IMR-90 (cell line): ENCODE measurements at regions not wholly inside any gene's neighbourhood (a gene's known extent, or its start where the extent isn't known, plus 50 kb on each side); places are given as distances from the start of the nearest gene placed in this dataset.

Source experiments
- ATAC-seq: fragments of 200-7000 bp; cut with Tn5 transposase; 2 replicates; pipeline ENCODE4 v1.9.1; 2020; ENCODE audit warnings: low read depth, mild to moderate bottlenecking, moderate library complexity
- BruUV-seq: library from RNA; stranded (reverse); fragments of 400-500 nt; replicated peaks from 2 replicates; lab custom pipeline; 2021; lab: Mats Ljungman, UMichigan
- CTCF ChIA-PET: fragments of 300-600 bp; formaldehyde crosslinking; extraction: SDS; loops from one replicate; lab custom pipeline; 2021; ENCODE audit warnings: antibody characterized with exemption; lab: Yijun Ruan, JAX
- POLR2A ChIA-PET: fragments of 300-600 bp; sonication (Branson Sonifier 250); formaldehyde crosslinking; loops from one replicate; lab custom pipeline; 2022; ENCODE audit warnings: antibody characterized with exemption; ENCODE audit not compliant: unreplicated experiment; lab: Charles Lee
- DNase-seq: peaks from one replicate; pipeline ENCODE4 v3.0.0; 2013
- H2AFZ ChIP-seq: replicated peaks from 2 replicates; pipeline ENCODE3; 2013; ENCODE audit warnings: low read length, mild to moderate bottlenecking; ENCODE audit not compliant: poor library complexity
- H2AK5ac ChIP-seq: 2 replicates; pipeline ENCODE4 v1.6.1; 2013; ENCODE audit warnings: low read depth, low read length, inconsistent platforms
- H2AK9ac ChIP-seq: replicated peaks from 2 replicates; pipeline ENCODE3; 2013; ENCODE audit warnings: mild to moderate bottlenecking, low read depth, low read length, moderate library complexity; ENCODE audit not compliant: poor library complexity
- H2BK120ac ChIP-seq: 2 replicates; pipeline ENCODE4 v1.6.1; 2013; ENCODE audit warnings: low read depth, low read length, inconsistent platforms
- H2BK15ac ChIP-seq: 3 replicates; pipeline ENCODE4 v1.6.1; 2013; ENCODE audit warnings: low read depth, low read length, inconsistent platforms
- H2BK20ac ChIP-seq: 2 replicates; pipeline ENCODE4 v1.6.1; 2013; ENCODE audit warnings: low read depth, mild to moderate bottlenecking, inconsistent platforms, low read length, moderate library complexity
- H2BK5ac ChIP-seq: 2 replicates; pipeline ENCODE4 v1.6.1; 2013; ENCODE audit warnings: mild to moderate bottlenecking, low read depth, low read length, inconsistent platforms; ENCODE audit not compliant: poor library complexity, severe bottlenecking
- H3K14ac ChIP-seq: replicated peaks from 2 replicates; pipeline ENCODE4 v1.6.1; 2013; ENCODE audit warnings: low read depth, low read length, inconsistent platforms
- H3K18ac ChIP-seq: 2 replicates; pipeline ENCODE4 v1.6.1; 2013; ENCODE audit warnings: low read depth, low read length, control low read depth
- H3K23ac ChIP-seq: 2 replicates; pipeline ENCODE4 v1.6.1; 2013; ENCODE audit warnings: low read depth, low read length, inconsistent platforms
- H3K27ac ChIP-seq: 2 replicates; pipeline ENCODE4 v1.5.1; 2013; ENCODE audit warnings: mild to moderate bottlenecking, control low read depth, low read length; ENCODE audit not compliant: insufficient read depth
- H3K27me3 ChIP-seq: 2 replicates; pipeline ENCODE4 v1.6.1; 2013; ENCODE audit warnings: low read length; ENCODE audit not compliant: control insufficient read depth, insufficient read depth
- H3K36me3 ChIP-seq: 2 replicates; pipeline ENCODE4 v1.6.1; 2013; ENCODE audit warnings: low read length, mixed read lengths; ENCODE audit not compliant: control insufficient read depth, insufficient read depth
- H3K4ac ChIP-seq: 2 replicates; pipeline ENCODE4 v1.6.1; 2013; ENCODE audit warnings: low read depth, low read length, inconsistent platforms
- H3K4me1 ChIP-seq: 2 replicates; pipeline ENCODE4 v1.6.1; 2013; ENCODE audit warnings: low read length, mixed read lengths; ENCODE audit not compliant: control insufficient read depth, insufficient read depth
- H3K4me2 ChIP-seq: 2 replicates; pipeline ENCODE4 v1.6.1; 2013; ENCODE audit warnings: low read depth, mild to moderate bottlenecking, control low read depth, low read length, moderate library complexity
- H3K4me3 ChIP-seq: 2 replicates; pipeline ENCODE4 v1.5.1; 2013; ENCODE audit warnings: low read depth, mild to moderate bottlenecking, control low read depth, low read length, moderate library complexity; ENCODE audit not compliant: insufficient read depth
- H3K56ac ChIP-seq: 2 replicates; pipeline ENCODE4 v1.6.1; 2013; ENCODE audit warnings: low read length, inconsistent platforms; ENCODE audit not compliant: insufficient read depth; ENCODE audit errors: extremely low read depth
- H3K79me1 ChIP-seq, 2 experiments: 2 replicates each; pipeline ENCODE4 v1.6.1; 2013; ENCODE audit warnings: low read length in 2 of 2, inconsistent platforms in 1 of 2, low read depth in 1 of 2
- H3K9ac ChIP-seq: 2 replicates; pipeline ENCODE4 v1.6.1; 2013; ENCODE audit warnings: low read depth, low read length, control low read depth
- H3K9me1 ChIP-seq: 2 replicates; pipeline ENCODE4 v1.6.1; 2013; ENCODE audit warnings: low read length, inconsistent platforms; ENCODE audit not compliant: insufficient read depth
- H3K9me3 ChIP-seq: 2 replicates; pipeline ENCODE4 v1.6.1; 2013; ENCODE audit warnings: low read length; ENCODE audit not compliant: control insufficient read depth, insufficient read depth
- H4K20me1 ChIP-seq: 2 replicates; pipeline ENCODE4 v1.6.1; 2013; ENCODE audit warnings: low read length, inconsistent platforms; ENCODE audit not compliant: insufficient read depth
- H4K5ac ChIP-seq: 2 replicates; pipeline ENCODE4 v1.6.1; 2013; ENCODE audit warnings: mild to moderate bottlenecking, low read depth, low read length, control low read depth
- H4K8ac ChIP-seq, 2 experiments: 2 replicates each; pipeline ENCODE4 v1.6.1; 2013; ENCODE audit warnings: low read depth in 2 of 2, low read length in 2 of 2, control low read depth in 1 of 2, inconsistent platforms in 1 of 2
- H4K91ac ChIP-seq: 2 replicates; pipeline ENCODE4 v1.6.1; 2013; ENCODE audit warnings: low read depth, low read length, inconsistent platforms; ENCODE audit not compliant: insufficient read depth
- CEBPB ChIP-seq: IDR thresholded peaks from 2 replicates; pipeline ENCODE4 v1.6.1; 2012; ENCODE audit warnings: low read depth, low read length, improper control_type of control experiment
- CHD1 ChIP-seq: IDR thresholded peaks from 2 replicates; pipeline ENCODE4 v1.6.1; 2012; ENCODE audit warnings: low read depth, low read length, improper control_type of control experiment
- ELK1 ChIP-seq: fragments of 150-350 bp; IDR thresholded peaks from 2 replicates; pipeline ENCODE4 v1.6.1; 2016; ENCODE audit warnings: low read depth, mild to moderate bottlenecking, low read length, moderate library complexity, borderline replicate concordance
- FOS ChIP-seq: fragments of 150-350 bp; IDR thresholded peaks from 2 replicates; pipeline ENCODE4 v1.6.1; 2016; ENCODE audit warnings: low read depth, low read length
- MAZ ChIP-seq: IDR thresholded peaks from 2 replicates; pipeline ENCODE4 v1.6.1; 2012; ENCODE audit warnings: low read depth, mild to moderate bottlenecking, low read length, improper control_type of control experiment, moderate library complexity, borderline replicate concordance
- MXI1 ChIP-seq: IDR thresholded peaks from 2 replicates; pipeline ENCODE4 v1.6.1; 2012; ENCODE audit warnings: low read depth, mild to moderate bottlenecking, low read length, moderate library complexity, borderline replicate concordance
- NFE2L2 ChIP-seq: fragments of 150-350 bp; IDR thresholded peaks from 2 replicates; pipeline ENCODE4 v1.6.1; 2016; ENCODE audit warnings: low read depth, mild to moderate bottlenecking, low read length
- POLR2A ChIP-seq: IDR thresholded peaks from 2 replicates; pipeline ENCODE4 v1.6.1; 2012; ENCODE audit warnings: mild to moderate bottlenecking, low read depth, low read length
- RCOR1 ChIP-seq: IDR thresholded peaks from 2 replicates; pipeline ENCODE4 v1.6.1; 2012; ENCODE audit warnings: mild to moderate bottlenecking, low read length, improper control_type of control experiment; ENCODE audit not compliant: insufficient replicate concordance
- SMC3 ChIP-seq: fragments of 150-350 bp; IDR thresholded peaks from 2 replicates; pipeline ENCODE4 v1.6.1; 2016; ENCODE audit warnings: low read depth, mild to moderate bottlenecking, antibody characterized with exemption, low read length, moderate library complexity
- WGBS, 2 experiments: methylation state at CpG; one replicate each; pipeline versions ENCODE4 v1.1.5 to v1.1.7; 2013; ENCODE audit warnings: missing lambda C conversion rate in 2 of 2; ENCODE audit not compliant: insufficient read length in 1 of 2; ENCODE audit errors: extremely low coverage in 2 of 2; 5-methylcytosine and 5-hydroxymethylcytosine counted together
- dilution Hi-C: fragments of 300-500 bp; cut with HindIII; formaldehyde crosslinking; loops from one replicate; pipeline ENCODE4 v1.14.3; 2018; ENCODE audit warnings: low sequenced_read_pairs; ENCODE audit not compliant: unreplicated experiment
- in situ Hi-C: fragments of 300-500 bp; cut with MboI; formaldehyde crosslinking; loops from 3 replicates; pipeline ENCODE4 v1.14.3; 2019; ENCODE audit warnings: low sequenced_read_pairs, inconsistent platforms, mixed read lengths
- intact Hi-C: fragments of 100-400 bp; cut with micrococcal nuclease; formaldehyde crosslinking; loops from 2 replicates; pipeline ENCODE4 v1.10.0; 2022
- TF ChIP-seq, protein P1 (sequence below): fragments of 150-350 bp; IDR thresholded peaks from 2 replicates; pipeline ENCODE4 v1.6.1; 2017; ENCODE audit warnings: mild to moderate bottlenecking, antibody characterized with exemption, low read length, low read depth

DNA sequence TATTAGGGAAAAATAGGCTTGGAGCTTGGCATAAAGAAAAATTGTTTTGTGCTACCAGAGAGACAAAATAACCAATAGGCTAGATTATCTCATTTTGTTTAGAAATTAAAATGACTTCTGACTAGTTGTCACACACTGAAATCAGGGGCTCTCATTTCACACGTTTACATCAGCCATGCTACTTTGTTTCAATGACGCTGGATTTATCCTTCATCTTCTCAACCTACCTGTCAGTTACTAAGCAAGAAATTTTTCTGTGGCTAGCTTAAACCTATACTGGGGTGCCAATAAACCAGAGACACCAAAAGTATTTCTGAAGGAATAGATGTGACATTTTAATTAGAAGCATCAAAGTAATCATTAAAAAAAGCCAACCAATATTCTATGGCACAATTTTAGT is 518.1 kb upstream of the NR5A2 start:
- H3K18ac ChIP-seq = no peak overlapping the region
- H3K23ac ChIP-seq = no peak overlapping the region
- no peak overlapping the region for H2BK120ac ChIP-seq
- POLR2A ChIA-PET = no interaction called here
- CTCF ChIA-PET = no interaction called here
- H2BK5ac ChIP-seq = no peak overlapping the region
- H3K9me3 ChIP-seq = no peaks in the 10 kb centered on the region
- no peak overlapping the region for H2AK5ac ChIP-seq
- ATAC-seq = no peak
- no peak overlapping the region for H3K4me3 ChIP-seq
- no CpG with 5 or more reads among the region's 2 CpGs for WGBS, 2 experiments
- no peak overlapping the region for H3K4me2 ChIP-seq
- H4K20me1 ChIP-seq = no peaks in the 10 kb centered on the region
- H3K4me1 ChIP-seq = no peaks in the 10 kb centered on the region
- DNase-seq = no peak
- no peak overlapping the region for H2AK9ac ChIP-seq
- no peak overlapping the region for H3K14ac ChIP-seq
- H2BK20ac ChIP-seq = no peak overlapping the region
- no TSS peak for BruUV-seq
- no peak overlapping the region for H4K5ac ChIP-seq
- in situ Hi-C loops = no loop called here
- no peaks in the 10 kb centered on the region; the same call in 1 of the 2 replicates for H3K27me3 ChIP-seq
- H3K36me3 ChIP-seq = no peaks in the 10 kb centered on the region
- intact Hi-C loops = no loop called here
- dilution Hi-C loops = no loop called here
- no peak overlapping the region for H4K91ac ChIP-seq
- H3K27ac ChIP-seq = no peak overlapping the region
- no peak overlapping the region for H4K8ac ChIP-seq
- H3K9me1 ChIP-seq = no peaks in the 10 kb centered on the region
- no peak overlapping the region for H2AFZ ChIP-seq
- no peak overlapping the region for H3K9ac ChIP-seq
- no peak overlapping the region for H3K56ac ChIP-seq
- no peak overlapping the region for H2BK15ac ChIP-seq
- no peak for TF ChIP-seq SMC3
- no peak for TF ChIP-seq POLR2A
- no peak for TF ChIP-seq ELK1
- TF ChIP-seq NFE2L2 = no peak
- TF ChIP-seq CEBPB = no peak
- TF ChIP-seq, protein P1, sequence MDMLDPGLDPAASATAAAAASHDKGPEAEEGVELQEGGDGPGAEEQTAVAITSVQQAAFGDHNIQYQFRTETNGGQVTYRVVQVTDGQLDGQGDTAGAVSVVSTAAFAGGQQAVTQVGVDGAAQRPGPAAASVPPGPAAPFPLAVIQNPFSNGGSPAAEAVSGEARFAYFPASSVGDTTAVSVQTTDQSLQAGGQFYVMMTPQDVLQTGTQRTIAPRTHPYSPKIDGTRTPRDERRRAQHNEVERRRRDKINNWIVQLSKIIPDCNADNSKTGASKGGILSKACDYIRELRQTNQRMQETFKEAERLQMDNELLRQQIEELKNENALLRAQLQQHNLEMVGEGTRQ = no peak
- no peak for TF ChIP-seq CHD1
- TF ChIP-seq MXI1 = no peak
- no peak for TF ChIP-seq FOS
- TF ChIP-seq MAZ = no peak
- no peak for TF ChIP-seq RCOR1
- H3K4ac ChIP-seq = no peak overlapping the region
- H3K79me1 ChIP-seq = no peaks in the 10 kb centered on the region
